Keratinocyte (primary cell): ENCODE measurements at regions not wholly inside any gene's neighbourhood (a gene's known extent, or its start where the extent isn't known, plus 50 kb on each side); places are given as distances from the start of the nearest gene placed in this dataset.

Experiments
- DNase-seq: peaks from one replicate; pipeline ENCODE4 v3.0.0-alpha.2; 2011; ENCODE audit warnings: low read depth, missing footprints, low spot score
- FAIRE-seq: peaks from 2 replicates; lab custom pipeline; 2011; peaks lifted over from hg19 to GRCh38; lab: Jason Lieb, UNC
- H2AFZ ChIP-seq: 2 replicates; pipeline ENCODE4 v1.6.0; 2012; ENCODE audit warnings: low read length, control low read depth, inconsistent platforms; ENCODE audit not compliant: control insufficient read depth
- H3K27ac ChIP-seq: 2 replicates; pipeline ENCODE4 v1.5.1; 2011; ENCODE audit warnings: low read length; ENCODE audit not compliant: control insufficient read depth, insufficient read depth
- H3K27me3 ChIP-seq: 3 replicates; pipeline ENCODE4 v1.6.0; 2011; ENCODE audit warnings: low read length; ENCODE audit not compliant: control insufficient read depth, insufficient read depth; ENCODE audit errors: extremely low read depth
- H3K36me3 ChIP-seq, 2 experiments: 2 replicates in 1 of 2; 3 replicates in 1 of 2; pipeline ENCODE4 v1.5.1; 2011; ENCODE audit warnings: low read length in 2 of 2, mild to moderate bottlenecking in 1 of 2; ENCODE audit not compliant: control insufficient read depth in 2 of 2, insufficient read depth in 2 of 2; ENCODE audit errors: extremely low read depth in 1 of 2
- H3K4me1 ChIP-seq: 3 replicates; pipeline ENCODE4 v1.5.1; 2011; ENCODE audit warnings: low read length; ENCODE audit not compliant: control insufficient read depth, insufficient read depth; ENCODE audit errors: extremely low read depth
- H3K4me2 ChIP-seq: 3 replicates; pipeline ENCODE4 v1.6.0; 2011; ENCODE audit warnings: low read depth, low read length; ENCODE audit not compliant: control insufficient read depth, insufficient read depth; ENCODE audit errors: extremely low read depth
- H3K4me3 ChIP-seq, 3 experiments: fragments of 200-600 bp in 1 of 3; sonication (generic) in 1 of 3; 2 replicates in 2 of 3; 3 replicates in 1 of 3; pipeline ENCODE4 v1.5.1; 2011 to 2016; ENCODE audit warnings: low read length in 3 of 3, mild to moderate bottlenecking in 3 of 3, control low read depth in 2 of 3, inconsistent platforms in 1 of 3, low read depth in 1 of 3, mixed read lengths in 1 of 3, mixed run types in 1 of 3, moderate library complexity in 1 of 3; ENCODE audit not compliant: control insufficient read depth in 2 of 3, insufficient read depth in 2 of 3; ENCODE audit errors: extremely low read depth in 1 of 3
- H3K79me2 ChIP-seq: 2 replicates; pipeline ENCODE4 v1.6.0; 2012; ENCODE audit warnings: low read length; ENCODE audit not compliant: control insufficient read depth, insufficient read depth
- H3K9ac ChIP-seq: 3 replicates; pipeline ENCODE4 v1.6.0; 2011; ENCODE audit warnings: low read length; ENCODE audit not compliant: control insufficient read depth, insufficient read depth; ENCODE audit errors: extremely low read depth
- H3K9me1 ChIP-seq: 3 replicates; pipeline ENCODE4 v1.6.0; 2011; ENCODE audit warnings: low read length; ENCODE audit not compliant: control insufficient read depth, insufficient read depth; ENCODE audit errors: extremely low read depth
- H3K9me3 ChIP-seq: 2 replicates; pipeline ENCODE4 v1.5.1; 2012; ENCODE audit warnings: low read depth, low read length; ENCODE audit not compliant: control insufficient read depth
- H4K20me1 ChIP-seq: 3 replicates; pipeline ENCODE4 v1.6.0; 2011; ENCODE audit warnings: low read length; ENCODE audit not compliant: control insufficient read depth, insufficient read depth; ENCODE audit errors: extremely low read depth
- CTCF ChIP-seq, 3 experiments: IDR thresholded peaks in 1 of 3; conservative IDR thresholded peaks in 1 of 3; optimal IDR thresholded peaks in 1 of 3; 2 replicates in 2 of 3; 3 replicates in 1 of 3; pipeline versions ENCODE3 to v1.5.1; 2011; ENCODE audit warnings: low read length in 3 of 3, mild to moderate bottlenecking in 3 of 3, moderate library complexity in 2 of 3, control low read depth in 1 of 3, inconsistent platforms in 1 of 3; ENCODE audit not compliant: insufficient read depth in 2 of 3; ENCODE audit errors: extremely low read depth in 1 of 3
- EZH2 ChIP-seq: IDR thresholded peaks from one replicate; pipeline ENCODE4 v1.6.1; 2012; ENCODE audit warnings: inconsistent platforms, mild to moderate bottlenecking, low read length, moderate library complexity
- dilution Hi-C: fragments of 300-500 bp; cut with MboI; formaldehyde crosslinking; loops from one replicate; pipeline ENCODE4 v1.7.0; 2020; ENCODE audit warnings: low sequenced_read_pairs; ENCODE audit not compliant: extremely low pct_ligation_motif_present

- H3K9ac ChIP-seq, result no peak overlapping the region
- dilution Hi-C loops, result no loop called here
These were observed 853.8 kb downstream of the USP25 start for GRCh38 chr21:16583556-16583955.

GRCh38 chr21:16584756-16585155, 855.0 kb downstream of the USP25 start:
- no peaks in the 10 kb centered on the region for H3K9me3 ChIP-seq
- DNase-seq (no peak), FAIRE-seq (no peak)
- H4K20me1 ChIP-seq, result no peaks in the 10 kb centered on the region
- dilution Hi-C loops, result no loop called here
- H3K4me2 ChIP-seq, result no peak overlapping the region
- no peaks in the 10 kb centered on the region for H3K9me1 ChIP-seq
- H3K27me3 ChIP-seq, result no peaks in the 10 kb centered on the region
- H3K9ac ChIP-seq, result no peak overlapping the region
- H3K4me3 ChIP-seq, result no peak overlapping the region
- no peaks in the 10 kb centered on the region for H3K36me3 ChIP-seq
- no peaks in the 10 kb centered on the region for H3K79me2 ChIP-seq
- H2AFZ ChIP-seq, result no peak overlapping the region
- no peak overlapping the region for H3K27ac ChIP-seq
- H3K4me1 ChIP-seq, result peaks cover 21% of the 10 kb centered on the region
- TF ChIP-seq EZH2, result no peak
- TF ChIP-seq CTCF (optimal IDR thresholded peaks at IDR 0.05 in 1 of 3, IDR thresholded peaks at IDR 0.05 in 1 of 3, conservative IDR thresholded peaks at IDR 0.05 in 1 of 3; ENCODE audit: extremely low read depth in 1 of 3, insufficient read depth in 2 of 3, low read length in 3 of 3), result no peak

More at GRCh38 chr21:16583556-16583955, 853.8 kb downstream of the USP25 start:
- H3K9me1 ChIP-seq, result no peaks in the 10 kb centered on the region
- no peak overlapping the region for H2AFZ ChIP-seq
- H3K36me3 ChIP-seq, result no peaks in the 10 kb centered on the region
- no peak overlapping the region for H3K4me2 ChIP-seq
- peaks cover 16% of the 10 kb centered on the region for H3K4me1 ChIP-seq
- no peak overlapping the region for H3K27ac ChIP-seq
- no peak for DNase-seq
- H3K9me3 ChIP-seq, result no peaks in the 10 kb centered on the region
- no peaks in the 10 kb centered on the region for H3K79me2 ChIP-seq
- no peak for TF ChIP-seq EZH2
- no peak for TF ChIP-seq CTCF (optimal IDR thresholded peaks at IDR 0.05 in 1 of 3, IDR thresholded peaks at IDR 0.05 in 1 of 3, conservative IDR thresholded peaks at IDR 0.05 in 1 of 3; ENCODE audit: extremely low read depth in 1 of 3, insufficient read depth in 2 of 3, low read length in 3 of 3)
- FAIRE-seq, result no peak
- no peaks in the 10 kb centered on the region for H3K27me3 ChIP-seq
- no peaks in the 10 kb centered on the region for H4K20me1 ChIP-seq
- H3K4me3 ChIP-seq, result no peak overlapping the region
